A673 (cell line): ENCODE measurements at regions not wholly inside any gene's neighbourhood (a gene's known extent, or its start where the extent isn't known, plus 50 kb on each side); places are given as distances from the start of the nearest gene placed in this dataset.

ENCODE experiments used
- BruUV-seq: library from RNA; stranded (reverse); fragments of 400-500 nt; replicated peaks from 2 replicates; lab custom pipeline; 2021; lab: Mats Ljungman, UMichigan
- CTCF ChIA-PET: fragments of 300-600 bp; sonication (Branson Sonifier 250); formaldehyde crosslinking; loops from one replicate; lab custom pipeline; 2022; ENCODE audit warnings: antibody characterized with exemption; lab: Charles Lee
- POLR2A ChIA-PET: fragments of 300-600 bp; sonication (Branson Sonifier 250); formaldehyde crosslinking; loops from one replicate; lab custom pipeline; 2022; ENCODE audit warnings: antibody characterized with exemption; ENCODE audit not compliant: low non-redundant PET; lab: Charles Lee
- DNase-seq: peaks from one replicate; pipeline ENCODE4 v3.0.0-alpha.2; 2015; ENCODE audit warnings: low spot score
- H3K27ac ChIP-seq: fragments of 200-600 bp; sonication (generic); 2 replicates; pipeline ENCODE4 v1.5.1; 2016; ENCODE audit warnings: mixed run types, low read depth, mild to moderate bottlenecking, mixed read lengths, antibody characterized with exemption, low read length; ENCODE audit not compliant: poor library complexity, severe bottlenecking
- H3K27me3 ChIP-seq: fragments of 200-600 bp; sonication (generic); replicated peaks from 2 replicates; pipeline ENCODE4 v1.6.1; 2017; ENCODE audit warnings: mixed run types, low read depth, mild to moderate bottlenecking, mixed read lengths, antibody characterized with exemption, low read length; ENCODE audit not compliant: insufficient read depth, poor library complexity
- H3K36me3 ChIP-seq: fragments of 200-600 bp; sonication (generic); 2 replicates; pipeline ENCODE4 v1.6.1; 2016; ENCODE audit warnings: mixed run types, mild to moderate bottlenecking, mixed read lengths, antibody characterized with exemption, low read length; ENCODE audit not compliant: insufficient read depth, poor library complexity, severe bottlenecking
- H3K4me1 ChIP-seq: fragments of 200-600 bp; sonication (generic); 2 replicates; pipeline ENCODE4 v1.6.1; 2017; ENCODE audit warnings: mixed run types, mild to moderate bottlenecking, mixed read lengths, antibody characterized with exemption, low read length; ENCODE audit not compliant: insufficient read depth, poor library complexity, severe bottlenecking
- H3K4me3 ChIP-seq: fragments of 200-600 bp; sonication (generic); 2 replicates; pipeline ENCODE4 v1.5.1; 2016; ENCODE audit warnings: low read depth, mixed run types, mild to moderate bottlenecking, mixed read lengths, low read length; ENCODE audit not compliant: poor library complexity, severe bottlenecking
- H3K9me3 ChIP-seq: fragments of 200-600 bp; sonication (generic); 2 replicates; pipeline ENCODE4 v1.6.1; 2016; ENCODE audit warnings: mixed run types, low read depth, mild to moderate bottlenecking, mixed read lengths, antibody characterized with exemption, low read length; ENCODE audit not compliant: poor library complexity, severe bottlenecking
- EZH2 ChIP-seq: fragments of 200-600 bp; sonication (generic); IDR thresholded peaks from 2 replicates; pipeline ENCODE4 v1.6.1; 2017; ENCODE audit warnings: borderline replicate concordance, low read depth, mild to moderate bottlenecking, mixed read lengths, antibody characterized with exemption, low read length; ENCODE audit not compliant: poor library complexity, severe bottlenecking
- intact Hi-C: fragments of 100-400 bp; cut with micrococcal nuclease; formaldehyde crosslinking; loops from one replicate; pipeline ENCODE4 v1.10.0; 2022; ENCODE audit not compliant: unreplicated experiment
- TF ChIP-seq, protein P1 (sequence below): fragments of 300-800, 200-600 bp; sonication (generic); conservative IDR thresholded peaks from 2 replicates; pipeline ENCODE4 v1.5.1; 2017; ENCODE audit warnings: low read depth, mild to moderate bottlenecking, antibody characterized with exemption, low read length, moderate library complexity, mixed read lengths

GRCh38 chr11:134712228-134713145 is 300.4 kb upstream of the B3GAT1 start:
- H3K27me3 ChIP-seq, result no peaks in the 10 kb centered on the region
- POLR2A ChIA-PET, result no interaction called here
- CTCF ChIA-PET, result no interaction called here
- intact Hi-C loops, result no loop called here
- H3K4me1 ChIP-seq, result no peaks in the 10 kb centered on the region
- TF ChIP-seq EZH2, result no peak
- TF ChIP-seq, protein P1, sequence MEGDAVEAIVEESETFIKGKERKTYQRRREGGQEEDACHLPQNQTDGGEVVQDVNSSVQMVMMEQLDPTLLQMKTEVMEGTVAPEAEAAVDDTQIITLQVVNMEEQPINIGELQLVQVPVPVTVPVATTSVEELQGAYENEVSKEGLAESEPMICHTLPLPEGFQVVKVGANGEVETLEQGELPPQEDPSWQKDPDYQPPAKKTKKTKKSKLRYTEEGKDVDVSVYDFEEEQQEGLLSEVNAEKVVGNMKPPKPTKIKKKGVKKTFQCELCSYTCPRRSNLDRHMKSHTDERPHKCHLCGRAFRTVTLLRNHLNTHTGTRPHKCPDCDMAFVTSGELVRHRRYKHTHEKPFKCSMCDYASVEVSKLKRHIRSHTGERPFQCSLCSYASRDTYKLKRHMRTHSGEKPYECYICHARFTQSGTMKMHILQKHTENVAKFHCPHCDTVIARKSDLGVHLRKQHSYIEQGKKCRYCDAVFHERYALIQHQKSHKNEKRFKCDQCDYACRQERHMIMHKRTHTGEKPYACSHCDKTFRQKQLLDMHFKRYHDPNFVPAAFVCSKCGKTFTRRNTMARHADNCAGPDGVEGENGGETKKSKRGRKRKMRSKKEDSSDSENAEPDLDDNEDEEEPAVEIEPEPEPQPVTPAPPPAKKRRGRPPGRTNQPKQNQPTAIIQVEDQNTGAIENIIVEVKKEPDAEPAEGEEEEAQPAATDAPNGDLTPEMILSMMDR, result no peak
- no peaks in the 10 kb centered on the region for H3K36me3 ChIP-seq
- BruUV-seq, result no TSS peak
- H3K9me3 ChIP-seq, result no peaks in the 10 kb centered on the region
- H3K27ac ChIP-seq, result no peak overlapping the region
- no peak overlapping the region for H3K4me3 ChIP-seq
- no peak for DNase-seq

GRCh38 chr11:134711588-134711987 is 299.5 kb upstream of the B3GAT1 start:
- no peak overlapping the region for H3K27ac ChIP-seq
- CTCF ChIA-PET, result no interaction called here
- H3K9me3 ChIP-seq, result no peaks in the 10 kb centered on the region
- H3K36me3 ChIP-seq, result no peaks in the 10 kb centered on the region
- no peak overlapping the region for H3K4me3 ChIP-seq
- POLR2A ChIA-PET, result no interaction called here
- TF ChIP-seq EZH2, result no peak
- TF ChIP-seq, protein P1, result no peak
- H3K4me1 ChIP-seq, result no peaks in the 10 kb centered on the region
- intact Hi-C loops, result no loop called here
- BruUV-seq, result no TSS peak
- no peaks in the 10 kb centered on the region for H3K27me3 ChIP-seq
- no peak for DNase-seq

- H3K9me3 ChIP-seq, result no peaks in the 10 kb centered on the region
- H3K4me1 ChIP-seq, result no peaks in the 10 kb centered on the region
- BruUV-seq, result no TSS peak
- H3K36me3 ChIP-seq, result no peaks in the 10 kb centered on the region
- POLR2A ChIA-PET, result no interaction called here
- no peak for TF ChIP-seq EZH2
- H3K4me3 ChIP-seq, result no peak overlapping the region
- CTCF ChIA-PET, result no interaction called here
- H3K27me3 ChIP-seq, result no peaks in the 10 kb centered on the region
- no peak overlapping the region for H3K27ac ChIP-seq
- intact Hi-C loops, result no loop called here
- DNase-seq, result no peak
Measured at GRCh38 chr11:134710861-134711407, 298.9 kb upstream of the B3GAT1 start.
